ENCODE measurements at regions not wholly inside any gene's neighbourhood (a gene's known extent, or its start where the extent isn't known, plus 50 kb on each side); places are given as distances from the start of the nearest gene placed in this dataset.

DNA sequence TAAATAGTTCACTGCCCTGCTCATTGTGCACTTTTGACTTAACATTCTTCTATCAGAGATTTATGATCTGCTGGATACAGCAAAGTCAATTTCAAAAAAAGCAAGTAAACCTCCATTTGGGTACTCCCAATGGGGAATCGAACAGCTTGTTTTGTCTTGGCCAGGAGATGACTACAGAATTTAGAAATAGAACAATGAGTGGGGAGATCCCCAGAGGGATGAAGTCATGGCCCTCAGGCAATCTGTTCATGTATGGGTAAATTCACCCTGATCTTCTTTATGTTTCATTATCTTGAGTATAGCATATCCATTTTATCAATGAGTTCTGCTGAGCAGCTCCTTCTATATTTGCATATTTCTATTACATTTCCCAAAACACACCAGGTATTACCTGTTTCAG lies 1681.9 kb downstream of the HACE1 start:
- Histone ChIP-seq H3K9me3 (no peaks in the 10 kb centered on the region), H3K27me3 (no peaks in the 10 kb centered on the region), H3K4me3 (no peak overlapping the region), H3K4me1 (no peaks in the 10 kb centered on the region), H3K36me3 (no peaks in the 10 kb centered on the region), H3K27ac (no peak overlapping the region)
- 57% methylated on average over 1 of the region's 1 CpG for WGBS
- TF ChIP-seq POLR2AphosphoS5 (IDR thresholded peaks at IDR 0.05) (no peak), EP300 (IDR thresholded peaks at IDR 0.05) (no peak), CTCF (IDR thresholded peaks at IDR 0.05) (no peak), POLR2A (IDR thresholded peaks at IDR 0.05) (no peak)
- DNase-seq (ENCODE audit: low spot score in 2 of 2) = no peak

DNA sequence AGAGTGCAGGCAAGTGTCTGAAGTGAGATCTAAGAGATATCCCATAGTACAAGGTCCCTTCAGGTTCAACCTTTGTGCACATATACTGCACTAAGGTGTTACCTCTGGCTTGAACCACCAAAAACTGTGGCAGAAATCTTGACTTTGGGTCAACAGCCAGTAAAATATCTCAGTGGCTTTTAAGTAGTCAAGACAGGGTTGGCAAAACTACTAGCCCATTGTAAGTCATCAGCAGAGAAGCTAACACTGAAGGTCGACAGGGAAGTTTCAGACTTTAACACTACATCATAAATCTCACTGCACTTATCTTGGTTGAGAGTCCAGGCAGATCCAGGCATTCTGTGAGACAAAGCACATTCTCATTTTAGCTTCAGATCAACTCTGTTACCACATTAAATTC lies 1684.7 kb downstream of the HACE1 start:
- no peak overlapping the region for H3K4me3 ChIP-seq
- no peak for DNase-seq (ENCODE audit: low spot score in 2 of 2)
- no peaks in the 10 kb centered on the region for H3K27me3 ChIP-seq
- H3K36me3 ChIP-seq = no peaks in the 10 kb centered on the region
- TF ChIP-seq POLR2AphosphoS5 (IDR thresholded peaks at IDR 0.05) (no peak), POLR2A (IDR thresholded peaks at IDR 0.05) (no peak), EP300 (IDR thresholded peaks at IDR 0.05) (no peak), CTCF (IDR thresholded peaks at IDR 0.05) (no peak)
- no peak overlapping the region for H3K27ac ChIP-seq
- no peaks in the 10 kb centered on the region for H3K9me3 ChIP-seq
- H3K4me1 ChIP-seq = no peaks in the 10 kb centered on the region
- 36% methylated on average over 1 of the region's 1 CpG for WGBS

GRCh38 chr6:103167345-103168071 lies 1692.2 kb downstream of the HACE1 start:
- no peaks in the 10 kb centered on the region for H3K4me1 ChIP-seq
- no peaks in the 10 kb centered on the region for H3K36me3 ChIP-seq
- H3K4me3 ChIP-seq = no peak overlapping the region
- H3K27ac ChIP-seq = no peak overlapping the region
- no peak for DNase-seq (ENCODE audit: low spot score in 2 of 2)
- no peaks in the 10 kb centered on the region for H3K9me3 ChIP-seq
- no peaks in the 10 kb centered on the region for H3K27me3 ChIP-seq
- no peak for TF ChIP-seq POLR2A (IDR thresholded peaks at IDR 0.05)
- no peak for TF ChIP-seq POLR2AphosphoS5 (IDR thresholded peaks at IDR 0.05)
- TF ChIP-seq CTCF (IDR thresholded peaks at IDR 0.05) = no peak
- TF ChIP-seq EP300 (IDR thresholded peaks at IDR 0.05) = no peak
- WGBS = 47% methylated on average over 4 of the region's 4 CpGs

GRCh38 chr6:103154779-103155572 lies 1704.7 kb downstream of the HACE1 start:
- Histone ChIP-seq H3K4me3 (no peak overlapping the region), H3K36me3 (no peaks in the 10 kb centered on the region), H3K27ac (no peak overlapping the region), H3K27me3 (no peaks in the 10 kb centered on the region), H3K4me1 (no peaks in the 10 kb centered on the region), H3K9me3 (no peaks in the 10 kb centered on the region)
- WGBS = 46% methylated on average over 4 of the region's 4 CpGs
- no peak for TF ChIP-seq POLR2A (IDR thresholded peaks at IDR 0.05)
- TF ChIP-seq POLR2AphosphoS5 (IDR thresholded peaks at IDR 0.05) = no peak
- no peak for TF ChIP-seq EP300 (IDR thresholded peaks at IDR 0.05)
- TF ChIP-seq CTCF (IDR thresholded peaks at IDR 0.05) = no peak
- no peak for DNase-seq (ENCODE audit: low spot score in 2 of 2)

- H3K27ac ChIP-seq = no peak overlapping the region
- H3K4me3 ChIP-seq = no peak overlapping the region
- 60% methylated on average over 3 of the region's 3 CpGs for WGBS
- TF ChIP-seq POLR2A (IDR thresholded peaks at IDR 0.05) (no peak), POLR2AphosphoS5 (IDR thresholded peaks at IDR 0.05) (no peak), CTCF (IDR thresholded peaks at IDR 0.05) (no peak), EP300 (IDR thresholded peaks at IDR 0.05) (no peak)
- H3K36me3 ChIP-seq = no peaks in the 10 kb centered on the region
- H3K9me3 ChIP-seq = no peaks in the 10 kb centered on the region
- H3K27me3 ChIP-seq = no peaks in the 10 kb centered on the region
- H3K4me1 ChIP-seq = no peaks in the 10 kb centered on the region
- DNase-seq (ENCODE audit: low spot score in 2 of 2) = no peak
Measured at GRCh38 chr6:103153016-103153415, 1706.7 kb downstream of the HACE1 start.
